GM18517 (cell line): ENCODE measurements at regions not wholly inside any gene's neighbourhood (a gene's known extent, or its start where the extent isn't known, plus 50 kb on each side); places are given as distances from the start of the nearest gene placed in this dataset.
A peak's percentile ranks its signal among the peaks of the same experiment; 100 is the strongest.
"Not testable (repeated sequence)": the region's sequence is repeated elsewhere in the genome, so short reads cannot be mapped to it uniquely, and the experiment has no call there.

Experiments
- ATAC-seq: cut with Tn5 transposase; IDR thresholded peaks from one replicate; pipeline ENCODE4 v1.9.1; 2021; ENCODE audit warnings: mild to moderate bottlenecking, moderate library complexity; ENCODE audit not compliant: unreplicated experiment

- no peak for ATAC-seq
Observed at GRCh38 chr2:195572895-195573683, 83.9 kb upstream of the SLC39A10 start.

- no peak for ATAC-seq
Observed at GRCh38 chr2:195570329-195570728, 86.7 kb upstream of the SLC39A10 start.

GRCh38 chr2:195569255-195569654 is 87.8 kb upstream of the SLC39A10 start:
- ATAC-seq: no peak

GRCh38 chr2:195564625-195565135 is 92.3 kb upstream of the SLC39A10 start:
- not testable (repeated sequence) for ATAC-seq

GRCh38 chr2:195563857-195564512 is 93.0 kb upstream of the SLC39A10 start:
- ATAC-seq: no peak

GRCh38 chr2:195562570-195563566 is 94.2 kb upstream of the SLC39A10 start:
- ATAC-seq: no peak

GRCh38 chr2:195561116-195561921 is 95.7 kb upstream of the SLC39A10 start:
- peak; percentile 49 for ATAC-seq

- ATAC-seq: no peak
Observed at GRCh38 chr2:195560209-195560895, 96.7 kb upstream of the SLC39A10 start.

- ATAC-seq: peak; percentile 83
Observed at GRCh38 chr2:195559431-195559914, 97.6 kb upstream of the SLC39A10 start.

GRCh38 chr2:195555971-195556370 is 101.1 kb upstream of the SLC39A10 start:
- no peak for ATAC-seq

- no peak for ATAC-seq
Observed at GRCh38 chr2:195552581-195552980, 104.4 kb upstream of the SLC39A10 start.

GRCh38 chr2:195548198-195548940 is 108.7 kb upstream of the SLC39A10 start:
- ATAC-seq: no peak

- not testable (repeated sequence) for ATAC-seq
Observed at GRCh38 chr2:195547268-195547840, 109.7 kb upstream of the SLC39A10 start.

GRCh38 chr2:195545811-195546210 is 111.2 kb upstream of the SLC39A10 start:
- no peak for ATAC-seq

- ATAC-seq: peak; percentile 98
Observed at GRCh38 chr2:195543902-195544894, 112.8 kb upstream of the SLC39A10 start.

- no peak for ATAC-seq
Observed at GRCh38 chr2:195543063-195543462, 114.0 kb upstream of the SLC39A10 start.

GRCh38 chr2:195542067-195542466 is 115.0 kb upstream of the SLC39A10 start:
- ATAC-seq: no peak
